IMR-90 (cell line): ENCODE measurements at regions not wholly inside any gene's neighbourhood (a gene's known extent, or its start where the extent isn't known, plus 50 kb on each side); places are given as distances from the start of the nearest gene placed in this dataset.

Experiments used
- CEBPB ChIP-seq: IDR thresholded peaks from 2 replicates; pipeline ENCODE4 v1.6.1; 2012; ENCODE audit warnings: low read depth, low read length, improper control_type of control experiment
- CHD1 ChIP-seq: IDR thresholded peaks from 2 replicates; pipeline ENCODE4 v1.6.1; 2012; ENCODE audit warnings: low read depth, low read length, improper control_type of control experiment
- CTCF ChIP-seq: conservative IDR thresholded peaks from 2 replicates; pipeline ENCODE4 v1.5.1; 2012; ENCODE audit warnings: mild to moderate bottlenecking, low read depth, low read length, improper control_type of control experiment
- ELK1 ChIP-seq: fragments of 150-350 bp; IDR thresholded peaks from 2 replicates; pipeline ENCODE4 v1.6.1; 2016; ENCODE audit warnings: low read depth, mild to moderate bottlenecking, low read length, moderate library complexity, borderline replicate concordance
- MAZ ChIP-seq: IDR thresholded peaks from 2 replicates; pipeline ENCODE4 v1.6.1; 2012; ENCODE audit warnings: low read depth, mild to moderate bottlenecking, low read length, improper control_type of control experiment, moderate library complexity, borderline replicate concordance
- MXI1 ChIP-seq: IDR thresholded peaks from 2 replicates; pipeline ENCODE4 v1.6.1; 2012; ENCODE audit warnings: low read depth, mild to moderate bottlenecking, low read length, moderate library complexity, borderline replicate concordance
- POLR2A ChIP-seq: IDR thresholded peaks from 2 replicates; pipeline ENCODE4 v1.6.1; 2012; ENCODE audit warnings: mild to moderate bottlenecking, low read depth, low read length
- RAD21 ChIP-seq: IDR thresholded peaks from 2 replicates; pipeline ENCODE4 v1.6.1; 2012; ENCODE audit warnings: low read length, improper control_type of control experiment
- RFX5 ChIP-seq: IDR thresholded peaks from 2 replicates; pipeline ENCODE4 v1.8.0; 2012; ENCODE audit warnings: low read depth, mild to moderate bottlenecking, low read length, moderate library complexity
- SMC3 ChIP-seq: fragments of 150-350 bp; IDR thresholded peaks from 2 replicates; pipeline ENCODE4 v1.6.1; 2016; ENCODE audit warnings: low read depth, mild to moderate bottlenecking, antibody characterized with exemption, low read length, moderate library complexity
- USF2 ChIP-seq: fragments of 150-350 bp; IDR thresholded peaks from 2 replicates; pipeline ENCODE4 v1.6.1; 2017; ENCODE audit warnings: mild to moderate bottlenecking, antibody characterized with exemption, low read length, low read depth

- no peak for TF ChIP-seq RAD21
- TF ChIP-seq CTCF: no peak
- no peak for TF ChIP-seq ELK1
- no peak for TF ChIP-seq USF2
- TF ChIP-seq CHD1: no peak
- TF ChIP-seq MAZ: no peak
- TF ChIP-seq POLR2A: no peak
- TF ChIP-seq RFX5: no peak
- no peak for TF ChIP-seq CEBPB
- TF ChIP-seq MXI1: no peak
- TF ChIP-seq SMC3: no peak
Observed at GRCh38 chr12:123042833-123043232, 62.4 kb downstream of the ARL6IP4 start.
